Activated CD4-positive, alpha-beta T cell treated with anti-CD3 and anti-CD28 coated beads, Interleukin-2, amount 50 U/mL, for 16 hours (primary cell): ENCODE measurements at regions not wholly inside any gene's neighbourhood (a gene's known extent, or its start where the extent isn't known, plus 50 kb on each side); places are given as distances from the start of the nearest gene placed in this dataset.

Experiments used
- DNase-seq: peaks from one replicate; pipeline ENCODE4 v3.0.0-alpha.2; 2020

DNA sequence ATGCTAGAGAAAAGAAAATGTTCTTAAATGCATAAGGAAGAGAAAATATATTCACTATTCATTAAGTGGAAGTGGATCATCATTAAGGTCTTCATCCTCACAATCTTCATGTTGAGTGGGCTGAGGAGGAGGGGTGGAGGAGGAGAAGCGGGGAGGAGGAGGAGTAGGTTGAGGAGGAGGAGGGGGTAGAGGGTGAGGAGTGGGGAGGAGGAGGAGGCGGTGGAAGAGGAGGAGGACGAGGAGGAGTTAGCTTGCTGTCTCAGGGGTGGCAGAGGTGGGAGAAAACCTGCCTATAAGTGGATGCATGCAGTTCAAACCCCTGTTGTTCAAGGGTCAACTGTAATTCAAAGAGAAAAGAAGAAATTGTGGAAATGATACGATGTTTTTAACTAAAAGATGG is 71.6 kb downstream of the MYEOV start:
- no peak for DNase-seq

DNA sequence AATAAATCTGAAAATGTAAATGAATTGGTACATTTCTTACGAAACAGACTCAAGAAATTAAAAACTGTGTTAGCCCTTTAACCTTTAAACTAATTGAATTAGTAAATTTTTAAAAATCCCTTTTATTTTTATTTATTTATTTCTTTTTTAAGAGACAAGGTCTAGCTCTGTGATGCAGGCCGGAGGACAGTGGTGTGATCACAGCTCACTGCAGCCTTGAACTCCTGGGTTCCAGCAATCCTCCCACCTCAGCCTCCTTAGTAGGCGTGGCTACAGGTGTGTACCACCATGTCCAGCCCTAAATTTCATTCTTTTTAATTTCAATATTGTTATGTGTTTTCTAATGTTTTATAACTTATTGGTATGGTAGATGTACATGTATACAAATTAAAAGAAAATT is 72.6 kb downstream of the MYEOV start:
- no peak for DNase-seq

DNA sequence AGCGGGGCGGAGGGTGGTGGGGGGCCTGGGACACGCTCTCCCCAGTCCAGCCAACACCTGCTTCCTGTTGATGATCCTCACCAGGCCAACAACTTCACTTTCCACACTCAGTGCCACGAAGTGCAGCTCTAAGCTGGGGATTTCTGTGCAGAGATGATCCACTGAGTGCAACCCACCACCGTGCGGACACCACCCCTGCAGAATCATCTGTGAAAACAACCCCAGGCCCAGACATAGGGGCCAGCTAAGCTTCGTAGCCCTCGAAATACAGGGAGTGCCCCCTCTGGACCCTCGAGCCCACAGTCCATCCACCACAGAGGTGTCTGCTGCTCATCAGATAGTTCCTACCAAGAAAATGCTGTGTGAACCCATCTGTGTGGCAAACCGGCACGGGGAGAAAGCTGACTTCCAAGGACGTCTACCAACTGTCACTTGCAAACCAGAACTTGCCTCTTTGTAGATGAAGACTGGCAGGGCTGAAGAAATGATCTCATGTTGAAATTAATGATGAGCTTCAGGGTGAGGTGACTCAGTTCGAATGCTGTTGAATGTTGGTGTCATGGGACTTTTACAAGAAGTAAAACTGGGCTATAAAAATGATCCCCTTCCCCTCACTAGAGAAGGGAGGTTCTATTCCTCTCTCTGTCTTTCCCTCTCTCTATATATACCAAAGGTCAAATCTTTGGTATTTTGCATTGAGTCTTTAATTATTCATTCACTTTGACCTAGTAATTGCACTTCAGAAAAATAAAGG is 73.4 kb downstream of the MYEOV start:
- no peak for DNase-seq

DNA sequence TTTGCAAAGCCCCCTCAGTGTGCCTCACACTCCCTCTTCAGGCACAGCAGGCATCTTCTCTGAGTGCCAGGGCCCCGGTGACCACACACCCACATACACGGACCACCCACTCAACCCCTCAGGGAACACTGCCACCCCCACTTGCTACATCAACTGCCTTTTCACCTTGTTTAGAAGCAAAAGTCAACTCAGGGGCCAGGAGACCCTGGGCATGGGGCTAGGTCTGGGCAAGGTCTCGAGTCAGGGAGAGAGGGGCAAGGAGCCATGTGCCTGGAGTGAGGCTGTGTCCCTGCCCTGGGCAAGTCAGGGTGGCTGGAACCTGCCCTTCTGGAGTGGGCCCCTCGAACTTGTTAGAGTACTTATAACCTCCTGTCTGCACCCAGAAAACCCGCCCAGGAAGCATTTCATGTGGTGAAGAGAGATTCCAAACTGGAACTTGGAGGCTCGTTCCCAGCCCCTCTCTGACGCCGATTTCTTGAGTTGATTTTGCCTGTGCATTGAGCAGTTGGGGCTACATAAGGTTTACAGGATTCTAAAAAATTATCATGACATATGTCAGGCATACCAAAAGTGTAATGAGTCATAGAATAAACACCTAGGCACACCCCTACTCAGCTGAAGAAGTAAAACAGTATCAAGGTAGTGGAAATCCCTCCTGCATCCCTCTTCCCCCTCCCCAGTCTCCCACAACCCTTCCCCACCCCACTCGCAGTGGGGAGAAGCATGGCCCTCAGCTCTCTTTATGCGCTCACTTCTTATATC is 74.3 kb downstream of the MYEOV start:
- no peak for DNase-seq

DNA sequence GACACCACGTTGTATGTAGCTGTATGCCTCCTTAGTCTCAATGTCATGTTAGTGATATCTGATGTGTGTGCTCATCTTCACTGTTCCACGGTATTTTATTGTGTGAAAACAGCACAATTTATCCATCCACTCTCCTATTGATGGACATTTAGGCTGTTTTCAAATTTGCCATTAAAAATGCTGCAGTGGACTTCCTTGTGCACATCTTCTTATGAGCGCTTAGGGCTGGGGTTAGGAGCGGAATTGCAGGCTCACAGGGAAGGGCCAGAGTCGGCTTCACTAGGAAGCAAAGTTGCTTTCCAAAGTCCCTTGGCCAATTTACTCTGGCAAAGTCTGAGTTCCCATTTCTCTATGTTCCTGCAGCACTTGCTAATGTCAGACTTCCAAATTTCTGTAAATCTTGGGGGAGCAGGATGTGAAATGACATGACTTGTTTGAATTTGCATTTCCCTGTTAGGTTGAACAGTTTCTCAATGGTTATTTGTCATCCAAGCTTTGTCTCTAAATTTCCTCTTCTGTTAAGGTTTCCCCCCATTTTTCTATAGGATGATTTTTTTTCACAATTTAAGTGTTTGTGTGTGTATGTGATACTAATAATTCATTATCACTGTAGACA is 75.4 kb downstream of the MYEOV start:
- DNase-seq, result no peak

DNA sequence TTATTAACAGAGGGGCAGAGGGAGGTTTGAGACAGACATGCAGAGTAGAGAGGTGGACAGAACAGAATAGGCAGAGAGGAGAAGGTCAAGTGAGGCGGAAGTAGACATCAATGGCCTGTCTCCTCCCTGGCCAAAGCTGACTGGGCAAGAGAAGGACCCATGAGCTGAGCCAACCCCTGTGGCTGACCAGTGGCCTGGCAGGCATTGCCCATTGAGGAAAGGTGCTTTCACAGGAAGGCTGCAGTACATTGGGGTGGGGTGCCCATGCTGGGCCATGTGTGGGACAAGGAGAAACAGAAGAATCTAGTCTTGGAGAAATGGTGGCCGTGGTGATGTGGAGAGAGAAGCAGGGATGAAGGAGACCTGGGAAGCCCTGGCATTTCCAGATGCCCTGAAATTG is 76.0 kb downstream of the MYEOV start:
- no peak for DNase-seq

DNA sequence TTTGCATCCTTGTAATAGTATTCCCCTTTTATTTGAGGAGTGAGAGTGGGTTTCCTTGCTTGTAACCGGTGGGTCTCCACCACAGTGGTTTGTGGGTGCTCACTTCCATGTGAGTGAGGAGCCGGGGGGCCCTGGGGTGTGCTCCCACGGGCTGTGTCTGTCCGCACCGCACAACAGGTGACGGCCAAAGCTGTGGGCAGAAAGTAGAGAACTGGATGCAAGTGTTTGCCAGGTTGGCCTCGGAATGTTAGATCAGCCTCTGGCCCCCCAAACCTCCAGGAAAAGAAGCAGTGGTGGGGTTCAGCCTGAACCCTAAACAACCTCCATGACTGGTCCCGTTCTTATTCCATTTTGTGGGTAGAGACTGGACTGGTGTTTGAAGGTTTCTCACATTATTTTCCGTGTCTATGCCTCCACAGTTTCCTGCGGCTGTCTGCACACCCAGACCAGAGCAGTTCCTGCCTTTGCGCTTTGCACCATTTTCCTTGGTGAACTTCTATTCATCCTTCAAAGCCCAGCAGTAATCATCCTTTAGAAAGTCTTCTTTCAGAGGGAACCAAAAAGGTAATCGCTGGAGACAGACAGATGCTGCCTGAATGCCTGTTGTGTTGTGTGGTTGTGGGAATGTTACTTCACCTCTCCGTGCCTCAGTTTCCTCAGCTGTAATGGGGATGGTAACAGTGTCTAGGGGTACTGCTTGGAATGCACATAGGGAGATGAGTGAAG is 77.2 kb downstream of the MYEOV start:
- no peak for DNase-seq

DNA sequence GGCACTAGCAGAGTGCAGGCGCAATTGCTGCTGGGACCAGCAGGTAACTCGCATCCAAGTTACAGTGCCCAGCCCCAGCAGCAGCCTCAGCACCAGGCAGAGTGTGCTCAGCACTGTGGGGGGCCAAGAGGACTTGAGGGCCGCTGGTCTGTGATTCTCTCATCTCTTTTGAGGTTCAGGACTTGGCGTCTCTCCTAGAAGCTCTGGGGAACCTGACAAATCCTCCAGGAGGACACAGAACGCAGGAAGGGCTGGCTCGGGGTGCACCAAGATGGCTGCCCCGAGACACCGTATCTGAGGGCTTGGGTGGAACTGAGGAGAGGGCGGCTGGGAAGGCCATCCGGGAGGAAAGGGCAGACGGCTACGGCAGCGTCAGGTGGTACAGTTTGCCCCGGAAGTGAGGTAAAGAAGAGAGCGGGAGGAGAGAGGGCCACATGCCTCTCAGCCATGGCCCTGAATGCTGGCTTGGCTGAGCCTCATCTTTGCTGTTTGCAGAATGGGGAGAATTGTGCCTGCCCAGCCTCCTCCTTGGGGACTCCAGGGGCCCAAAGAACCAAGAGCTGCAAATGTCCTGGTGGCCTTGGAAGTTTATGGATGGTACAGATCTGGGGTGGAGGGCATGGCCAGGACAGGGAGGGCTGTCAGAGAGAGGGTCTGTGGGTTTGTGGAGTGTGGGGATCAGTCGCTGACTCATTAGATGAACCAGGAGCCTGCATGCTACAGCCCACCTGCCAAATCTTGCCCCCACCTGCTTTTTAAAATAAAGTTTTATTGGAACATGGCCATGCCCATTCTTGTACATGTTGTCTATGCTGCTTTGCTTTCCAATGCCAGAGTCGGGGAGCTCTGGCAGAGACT is 78.0 kb downstream of the MYEOV start:
- DNase-seq, result no peak

DNA sequence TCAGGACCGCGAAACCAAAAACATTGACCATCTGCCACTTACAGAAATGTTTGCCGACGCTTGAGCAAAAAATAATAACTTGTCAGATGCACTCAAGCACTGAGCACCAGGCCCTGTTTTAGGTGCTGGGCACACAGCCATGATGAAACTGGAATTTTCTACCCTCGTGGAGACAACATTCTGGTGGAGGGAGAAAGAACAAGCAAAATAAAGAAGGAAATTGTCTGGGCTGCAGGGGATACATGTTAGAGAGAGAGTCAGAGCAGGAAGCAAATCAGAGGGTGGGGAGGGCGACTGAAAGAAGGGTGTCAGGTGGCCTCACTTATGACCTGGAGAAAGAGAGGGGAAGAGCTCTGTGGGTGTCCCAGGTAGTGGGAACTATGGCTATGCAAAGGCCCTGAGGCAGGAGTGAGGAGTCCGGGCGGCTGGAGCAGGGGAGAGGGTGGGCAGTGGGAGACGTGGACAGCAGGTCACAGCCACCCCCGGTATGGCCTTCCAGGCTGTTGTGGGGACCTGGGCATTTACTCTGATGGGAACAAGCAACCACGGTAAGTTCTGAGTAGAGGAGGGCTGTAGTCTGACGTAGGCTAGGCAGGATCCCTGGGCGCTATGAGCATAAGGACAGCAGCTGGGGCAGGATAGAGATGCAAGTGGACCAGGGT is 78.8 kb downstream of the MYEOV start:
- no peak for DNase-seq

DNA sequence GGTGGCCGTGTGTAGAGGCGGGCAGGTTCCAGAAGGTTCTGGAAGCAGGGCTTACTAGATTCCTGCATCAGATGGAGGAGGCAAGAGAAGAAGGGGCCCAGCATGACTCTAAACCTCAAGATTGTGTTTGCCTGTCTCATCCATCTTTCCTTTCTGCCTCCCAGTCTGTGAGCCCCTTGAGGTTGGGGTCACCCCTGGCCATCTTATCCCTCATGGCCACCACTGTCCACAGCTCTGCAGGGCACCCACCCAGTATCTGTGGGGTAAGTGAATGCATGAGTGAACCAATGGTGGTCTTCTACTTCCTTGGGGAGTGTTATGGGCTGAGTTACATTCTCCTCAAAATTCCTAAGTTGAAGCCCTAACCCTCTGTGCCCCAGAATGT is 79.3 kb downstream of the MYEOV start:
- no peak for DNase-seq

DNA sequence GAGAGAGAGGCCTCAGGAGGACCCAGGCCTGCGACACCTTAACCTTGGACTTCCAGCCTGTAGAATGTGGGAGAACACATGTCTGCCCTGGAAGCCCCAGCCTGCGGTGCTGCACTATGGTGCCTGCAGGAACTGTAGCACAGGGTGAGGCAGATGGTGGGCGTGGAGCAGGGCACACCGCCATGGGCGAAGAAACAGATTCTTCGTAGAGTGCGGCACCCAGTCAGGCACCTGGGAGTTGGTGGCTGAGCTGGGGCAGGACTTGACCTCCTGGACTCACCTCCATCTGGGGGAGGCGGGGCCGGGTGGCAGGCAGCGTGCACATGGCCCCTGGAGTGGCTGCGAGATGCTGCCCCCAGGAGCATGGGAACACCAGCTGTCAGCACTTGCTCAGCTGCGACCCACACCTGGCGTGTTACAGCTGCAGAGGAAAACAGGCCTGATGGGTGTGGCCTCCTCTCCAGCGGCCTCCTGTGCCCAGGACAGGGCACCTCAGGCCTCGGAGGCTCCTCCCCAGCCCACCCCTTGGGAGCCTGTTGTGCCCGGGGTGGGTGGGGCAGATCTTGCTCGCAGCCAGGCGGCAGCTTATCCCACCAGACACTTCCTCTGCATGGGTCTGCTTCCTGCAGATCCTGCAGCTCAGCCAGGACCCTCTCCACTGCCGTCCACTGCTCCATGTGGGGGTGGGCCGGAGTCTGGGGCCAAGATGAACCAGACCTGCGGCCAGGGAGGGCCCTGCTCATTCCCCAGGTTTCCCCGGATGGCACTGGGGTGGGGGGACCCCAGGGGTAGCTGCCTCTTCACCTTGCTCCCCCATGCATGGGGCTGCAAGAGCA is 80.4 kb downstream of the MYEOV start:
- DNase-seq, result no peak

DNA sequence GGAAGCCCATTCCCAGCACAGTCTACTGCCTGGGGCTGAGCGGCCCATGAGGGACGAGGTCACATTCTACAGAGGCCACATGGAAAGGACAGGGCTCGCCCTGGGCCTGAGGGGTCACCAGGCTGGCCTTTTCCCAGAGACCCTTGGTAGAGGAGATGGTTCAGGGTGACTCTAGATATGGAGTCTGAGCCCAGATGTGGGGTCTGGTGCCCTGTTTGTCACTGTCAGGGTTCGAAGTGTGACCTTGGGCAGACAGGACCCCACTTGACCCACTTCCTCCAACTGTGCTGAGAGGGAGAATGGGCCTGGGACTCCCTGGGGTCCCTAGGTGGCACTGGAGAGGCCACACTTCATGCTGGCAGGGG is 81.0 kb downstream of the MYEOV start:
- DNase-seq, result no peak

DNA sequence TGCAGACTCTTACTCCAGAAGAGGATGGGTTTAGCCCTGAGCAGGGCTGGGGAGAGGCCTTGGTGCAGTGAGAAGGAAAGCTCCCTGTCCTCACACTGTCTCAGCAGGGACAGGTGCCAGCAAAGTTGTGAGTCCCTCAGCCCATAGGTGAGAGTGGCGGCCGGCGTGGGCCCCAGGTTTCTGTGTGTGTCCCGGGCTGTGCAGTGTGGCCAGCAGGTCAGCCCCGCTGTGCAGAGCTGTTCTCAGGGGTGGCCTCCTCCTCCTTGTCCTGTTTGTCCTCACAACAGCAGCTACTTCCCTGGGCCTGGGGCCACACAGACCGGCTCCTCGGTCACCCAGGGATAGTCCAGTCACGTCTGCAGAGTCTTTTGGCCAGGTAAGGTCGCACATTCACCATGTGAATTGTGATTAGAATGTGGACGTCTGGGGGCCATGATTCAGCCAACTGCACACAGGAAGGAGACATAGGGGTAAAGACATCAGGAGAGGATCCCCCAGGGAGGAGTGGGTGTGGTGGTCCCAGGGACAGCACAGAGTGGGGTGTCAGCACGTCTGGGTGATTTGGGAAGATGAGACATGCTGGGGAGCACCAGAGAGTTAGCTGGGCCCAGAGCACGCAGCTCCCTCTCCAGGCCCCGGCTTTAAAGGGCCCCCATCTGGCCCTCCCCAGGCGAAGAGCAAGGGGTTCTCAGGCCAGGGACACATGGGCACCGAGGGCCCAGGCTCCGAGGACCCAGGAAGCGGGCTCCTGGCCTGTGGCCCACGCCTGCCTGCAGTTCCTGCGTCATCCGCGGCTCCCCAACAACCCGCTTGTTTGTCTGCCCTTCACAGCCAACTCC is 81.6 kb downstream of the MYEOV start:
- no peak for DNase-seq

DNA sequence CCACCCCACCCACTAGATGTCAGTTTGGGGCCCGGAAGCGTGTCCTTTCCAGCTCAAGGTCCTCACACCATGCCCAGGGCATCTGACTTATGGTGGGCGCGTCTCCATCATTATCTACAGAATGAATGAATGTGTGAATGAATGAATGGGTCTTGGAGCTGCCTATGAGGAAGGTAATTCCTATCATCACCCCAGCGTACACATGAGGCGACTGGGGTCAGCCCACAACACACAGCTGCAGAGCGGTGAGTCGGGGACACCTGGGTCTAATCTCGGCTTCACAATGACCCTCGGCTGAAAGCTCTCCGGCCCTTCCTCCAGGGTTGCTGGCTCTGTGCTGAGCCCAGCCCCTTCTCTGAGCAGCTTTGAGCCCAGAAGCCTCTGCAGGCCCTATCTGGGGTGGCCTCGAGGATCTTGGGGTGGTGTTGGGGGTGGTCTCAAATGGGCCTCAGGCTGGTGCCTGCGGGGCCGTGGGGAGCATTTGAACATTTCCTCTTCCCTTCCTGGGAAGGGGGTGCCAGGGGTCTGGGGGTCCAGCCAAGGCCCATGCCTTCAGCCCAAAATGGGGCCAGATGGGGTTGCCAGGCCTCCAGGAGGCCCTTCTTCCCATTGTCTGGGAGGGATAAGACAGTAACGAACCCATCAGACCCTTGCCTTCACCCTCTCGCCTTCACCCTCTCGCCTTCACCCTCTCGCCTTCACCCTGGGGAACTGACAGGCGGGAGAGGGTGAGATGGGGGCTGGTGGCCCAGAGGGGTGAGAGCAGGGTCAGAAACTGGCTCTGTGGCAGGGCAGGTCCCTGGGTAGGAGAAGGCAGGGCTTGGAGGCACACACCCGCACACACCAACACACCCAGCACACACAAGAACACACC is 82.4 kb downstream of the MYEOV start:
- no peak for DNase-seq

DNA sequence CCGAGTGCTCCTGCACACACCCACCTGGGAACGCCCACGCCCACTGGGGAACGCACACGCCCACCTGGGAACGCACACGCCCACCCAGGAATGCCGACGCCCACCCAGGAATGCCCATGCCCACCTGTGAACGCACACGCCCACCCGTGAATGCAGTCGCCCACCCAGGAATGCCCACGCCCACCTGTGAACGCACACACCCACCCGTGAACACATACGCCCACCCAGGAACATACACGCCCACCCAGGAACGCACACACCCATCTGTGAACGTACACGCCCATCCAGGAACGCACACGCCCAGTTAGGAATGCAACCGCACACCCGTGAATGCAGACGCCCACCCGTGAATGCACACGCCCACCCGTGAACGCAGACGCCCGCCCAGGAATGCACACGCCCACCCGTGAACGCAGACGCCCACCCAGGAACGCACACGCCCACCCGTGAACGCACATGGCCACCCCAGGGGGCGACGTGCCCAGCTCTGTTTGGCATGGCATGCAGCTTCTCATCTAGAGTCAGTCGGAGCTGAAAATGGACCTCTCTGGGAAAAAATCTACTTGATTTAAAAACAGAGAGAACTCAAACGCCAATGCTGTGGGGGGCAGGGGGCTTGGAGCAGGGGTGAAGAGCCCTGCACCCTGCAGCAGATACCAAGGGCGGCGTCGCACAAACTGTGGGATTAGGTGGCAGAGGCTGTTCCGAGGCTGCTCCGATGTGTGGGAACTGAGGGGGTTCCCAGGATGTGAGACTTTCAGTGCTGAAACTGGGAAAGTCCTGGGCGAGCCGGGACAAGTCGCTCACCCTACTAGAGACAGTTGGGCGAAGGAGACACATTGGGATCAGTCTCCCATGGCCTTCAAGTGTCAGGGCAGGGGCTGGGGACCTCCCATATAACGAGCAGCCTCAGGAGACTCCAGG is 83.3 kb downstream of the MYEOV start:
- DNase-seq, result no peak

DNA sequence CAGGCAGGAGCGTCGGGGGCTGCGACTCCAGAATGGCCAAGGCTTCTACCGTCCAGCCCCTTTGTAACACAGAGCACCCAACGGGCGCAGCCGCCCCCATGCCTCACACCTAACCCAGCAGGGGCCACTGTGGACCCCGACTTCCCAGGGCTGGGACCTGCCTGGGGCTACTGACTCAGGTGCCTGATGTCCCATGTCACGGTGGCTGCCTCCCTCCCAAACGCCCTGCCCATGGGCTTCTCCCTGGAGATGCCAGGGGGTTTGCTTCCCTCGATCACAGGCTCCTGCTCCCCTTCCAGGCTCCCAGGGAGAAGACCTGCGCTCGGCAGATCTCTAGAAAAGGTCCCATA is 84.0 kb downstream of the MYEOV start:
- no peak for DNase-seq

DNA sequence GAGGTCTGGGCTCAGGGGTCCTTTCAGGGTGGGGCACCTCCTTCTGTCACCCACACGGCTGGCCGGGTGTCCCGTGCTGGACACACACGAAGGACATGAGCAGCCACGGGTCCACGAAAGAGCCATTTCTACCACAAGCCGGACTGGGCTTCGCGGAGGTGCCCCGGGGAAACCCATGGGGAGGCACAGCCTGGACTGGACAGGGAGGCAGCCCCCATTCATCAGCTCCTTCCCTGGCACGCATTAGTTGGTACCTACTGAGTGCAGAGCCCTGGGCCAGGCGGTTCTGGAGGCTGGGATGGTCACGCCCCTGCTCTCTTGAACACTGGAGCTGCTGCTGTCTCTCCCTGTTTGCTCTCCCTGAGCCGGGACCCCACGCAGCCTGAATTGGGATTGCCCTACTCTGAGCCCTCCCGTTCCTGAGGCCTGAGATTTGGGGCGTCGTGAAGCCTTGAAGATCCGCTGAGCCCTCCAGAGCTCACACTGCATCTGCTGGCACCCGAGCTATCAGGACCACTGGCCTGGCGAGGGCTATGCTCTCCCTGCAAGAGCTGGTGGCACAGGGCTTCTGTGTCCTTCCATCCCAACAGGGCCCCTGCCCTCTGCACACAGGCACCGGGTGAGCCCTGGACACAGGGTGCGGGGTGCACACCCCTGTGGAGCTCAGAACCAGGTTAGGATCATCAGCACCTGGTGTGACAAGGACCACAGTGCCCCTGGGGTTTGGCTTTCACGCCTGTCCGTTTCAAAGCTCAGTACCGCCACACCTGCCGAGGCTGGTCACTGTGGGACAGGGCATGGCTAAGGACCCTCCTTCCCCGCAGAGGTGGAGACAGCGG is 84.6 kb downstream of the MYEOV start:
- no peak for DNase-seq
